HL-60/S4 (cell line): ENCODE measurements at regions not wholly inside any gene's neighbourhood (a gene's known extent, or its start where the extent isn't known, plus 50 kb on each side); places are given as distances from the start of the nearest gene placed in this dataset.

Experiments
- in situ Hi-C: fragments of 300-500 bp; cut with MboI; formaldehyde crosslinking; loops from 2 replicates; pipeline ENCODE4 v1.14.3; 2022; ENCODE audit warnings: low sequenced_read_pairs

DNA sequence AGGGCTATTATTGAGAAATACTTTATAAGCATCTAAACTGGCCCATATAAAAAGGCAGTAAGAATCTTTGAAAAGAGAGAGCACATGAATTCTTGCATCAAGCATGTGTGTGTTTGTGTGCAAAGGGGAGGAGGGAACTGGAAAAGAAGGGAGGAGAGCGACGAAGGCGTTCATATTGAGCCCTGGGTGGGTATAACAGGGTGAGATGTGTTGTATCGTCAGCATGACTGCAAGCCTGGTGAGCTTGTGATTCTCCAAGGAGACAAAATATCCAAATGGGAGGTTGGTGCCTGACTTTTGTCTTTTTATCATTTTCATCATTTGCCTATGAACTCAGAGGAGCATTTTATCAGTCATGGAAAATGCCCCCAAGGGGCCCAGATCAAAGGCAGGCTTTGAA is 70.8 kb upstream of the PMFBP1 start:
- in situ Hi-C loops = no loop called here

DNA sequence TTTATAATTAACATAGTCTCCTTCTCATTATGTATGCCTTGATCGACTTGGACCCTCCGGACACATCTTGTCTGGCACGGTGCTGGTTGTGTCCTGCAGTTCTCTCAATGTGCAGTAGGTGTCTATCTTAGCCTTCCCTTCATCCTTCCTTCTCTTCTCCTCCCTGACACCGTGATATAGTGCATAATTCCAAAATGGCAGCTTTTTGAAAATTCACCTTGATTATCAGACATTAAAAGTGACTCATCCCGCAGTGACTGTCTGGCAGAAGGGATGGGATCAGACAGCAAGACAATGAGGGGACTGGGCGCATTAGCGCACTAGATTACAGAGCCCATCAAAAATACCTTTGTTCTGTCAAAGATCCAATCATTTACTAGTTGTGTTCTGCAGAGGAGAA is 70.0 kb upstream of the PMFBP1 start:
- in situ Hi-C loops = no loop called here

DNA sequence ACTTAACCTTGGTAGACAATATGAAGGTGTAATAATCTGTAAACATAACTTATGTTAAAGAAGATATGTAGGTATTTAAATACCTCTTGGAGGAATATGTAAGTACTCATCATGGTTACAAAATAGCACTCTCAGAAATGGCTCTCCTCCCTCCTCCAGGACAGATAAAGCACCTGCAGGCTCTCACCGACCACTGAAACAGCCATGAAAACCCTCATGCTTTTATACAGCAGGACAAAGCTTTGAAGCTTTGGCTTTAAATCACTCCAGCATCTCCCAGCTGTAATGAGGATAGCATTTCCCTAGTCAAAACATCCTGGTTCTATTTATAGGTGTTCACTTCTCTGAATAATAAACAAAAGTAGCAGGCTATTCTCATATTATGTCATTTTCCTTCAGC is 69.1 kb upstream of the PMFBP1 start:
- in situ Hi-C loops = no loop called here

DNA sequence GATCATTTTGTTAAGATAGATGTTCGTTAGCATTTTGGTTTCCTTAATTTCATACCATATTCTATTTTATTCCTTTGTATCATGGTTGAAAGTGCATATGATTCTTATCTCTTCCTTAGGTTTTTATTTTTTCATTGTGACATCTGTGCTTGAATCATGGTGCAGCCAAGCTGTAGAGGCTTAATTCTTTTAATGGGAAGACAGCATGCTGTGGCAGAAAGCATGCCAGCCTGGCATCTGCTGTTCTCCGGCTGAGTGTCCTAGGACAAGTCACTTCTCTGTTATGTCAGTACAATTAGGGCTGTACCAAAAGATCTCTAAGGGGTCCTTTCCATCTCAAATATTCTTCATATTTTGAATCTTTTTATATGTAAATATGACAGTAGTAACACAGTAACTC is 68.5 kb upstream of the PMFBP1 start:
- in situ Hi-C loops = no loop called here

DNA sequence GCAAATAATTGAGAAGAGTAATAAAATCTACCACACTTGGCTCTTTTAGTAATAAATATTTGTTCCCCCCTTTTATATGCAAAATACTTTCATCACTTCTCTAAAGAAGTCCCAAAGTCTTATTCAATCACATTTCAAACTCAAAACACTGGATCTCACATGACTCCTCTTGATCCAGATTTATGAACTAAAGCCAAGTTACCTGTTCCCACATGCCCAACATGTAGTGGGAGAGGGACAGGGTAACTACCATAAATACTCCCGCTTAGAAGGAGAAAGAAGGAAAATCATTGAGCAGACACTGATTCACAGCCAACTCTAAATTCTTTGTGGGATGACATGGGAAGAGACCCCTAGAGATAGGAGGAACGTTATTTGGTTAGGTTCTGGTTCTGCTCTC is 64.9 kb upstream of the PMFBP1 start:
- in situ Hi-C loops = no loop called here

DNA sequence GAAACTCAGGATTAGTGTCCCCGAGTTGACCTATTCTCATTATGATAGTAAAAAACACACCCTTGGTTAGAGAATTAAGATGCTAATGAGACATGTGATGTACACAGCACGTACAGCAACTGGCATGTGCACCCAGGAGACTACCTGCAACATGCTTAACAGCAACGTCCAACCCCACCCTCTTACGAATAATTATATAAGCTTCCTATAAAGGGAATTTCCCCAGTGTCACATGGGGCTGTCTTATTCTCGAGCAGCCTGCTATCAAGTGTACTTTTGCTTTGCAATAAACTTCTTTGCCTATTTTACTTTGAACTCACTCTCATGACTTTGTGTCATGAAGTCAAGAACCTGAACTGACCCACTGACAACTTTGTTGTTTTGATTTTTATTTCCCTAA is 62.4 kb upstream of the PMFBP1 start:
- in situ Hi-C loops = no loop called here

DNA sequence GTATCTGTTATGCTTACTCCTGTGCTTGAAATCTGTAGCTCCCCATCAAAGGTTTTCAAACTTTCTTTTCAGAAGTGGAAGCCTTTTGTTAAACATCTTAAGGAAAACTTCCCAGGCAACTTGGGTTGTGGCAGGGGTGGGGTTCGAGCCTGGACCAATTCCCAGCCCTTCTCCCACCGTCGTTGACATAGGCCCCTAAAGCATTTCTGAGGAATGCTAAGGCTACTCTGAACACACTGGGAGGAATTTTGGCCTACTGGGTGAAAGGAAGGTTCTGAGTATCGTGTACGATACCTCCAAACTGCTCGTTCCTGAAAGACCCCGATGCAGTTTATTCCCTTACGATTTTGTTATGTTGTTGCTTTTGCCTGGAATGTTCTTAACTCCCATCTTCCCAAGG is 56.1 kb upstream of the PMFBP1 start:
- in situ Hi-C loops = no loop called here

DNA sequence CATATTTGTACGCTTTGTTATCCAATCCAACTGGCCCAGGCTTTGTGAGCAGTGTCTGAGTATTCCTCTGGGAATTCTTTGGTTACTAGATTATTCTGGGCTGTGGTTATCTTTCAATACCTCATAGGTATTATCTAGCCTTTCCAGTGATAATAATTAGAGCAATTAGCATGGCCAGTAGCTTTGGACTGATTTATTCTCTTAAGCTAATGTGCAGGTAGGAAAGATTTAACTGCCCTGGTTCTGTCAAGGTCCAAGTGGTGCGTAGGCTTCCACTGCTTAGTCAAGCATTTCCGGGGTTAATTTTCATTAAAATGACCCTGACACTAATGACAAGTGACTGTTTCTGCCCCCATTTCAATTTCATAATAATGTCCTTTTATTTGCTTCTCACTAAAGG is 54.2 kb upstream of the PMFBP1 start:
- in situ Hi-C loops = no loop called here

DNA sequence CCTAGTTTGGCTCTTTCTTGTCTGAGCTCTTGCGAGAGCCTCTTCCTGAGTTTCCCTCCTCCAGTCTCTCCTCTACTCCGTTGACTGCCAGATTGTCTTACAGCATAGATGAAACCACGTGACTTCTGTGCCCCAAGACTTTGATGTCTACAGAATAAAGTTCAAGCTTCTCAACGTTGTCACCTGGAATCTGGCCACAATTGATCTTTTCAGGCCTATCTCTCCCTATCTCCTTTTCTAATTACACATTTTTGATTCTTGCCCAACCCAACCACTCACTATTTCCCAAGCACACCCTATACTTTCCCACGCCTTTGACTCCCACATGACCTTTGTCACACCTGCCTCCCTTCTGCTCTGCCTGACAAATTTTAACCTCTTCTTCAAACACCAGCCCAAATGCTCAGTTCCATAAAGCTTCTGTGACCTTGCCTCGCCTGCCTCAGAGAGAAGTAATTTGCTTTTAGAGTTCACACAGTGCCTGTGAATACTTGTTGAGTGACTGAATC is 52.4 kb upstream of the PMFBP1 start:
- in situ Hi-C loops = no loop called here

DNA sequence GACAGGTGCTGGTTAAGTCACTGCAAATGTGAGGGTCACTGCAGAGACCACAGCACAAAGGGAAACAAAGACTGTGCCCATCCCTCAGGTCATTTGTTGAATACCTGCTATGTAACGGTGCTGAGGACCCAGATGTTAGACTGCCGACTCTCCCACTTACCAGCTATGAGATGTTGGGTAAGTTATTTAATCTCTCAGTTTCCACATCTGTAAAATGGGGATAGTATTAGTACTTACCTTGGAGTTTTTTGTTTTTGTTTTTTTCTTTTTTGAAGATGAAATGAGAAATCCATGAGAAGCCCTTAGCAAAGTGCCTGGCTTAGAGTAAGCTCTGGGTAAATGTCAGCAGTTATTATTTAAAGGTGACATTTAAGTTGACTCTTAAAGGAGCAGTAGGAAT is 50.5 kb upstream of the PMFBP1 start:
- in situ Hi-C loops = no loop called here
